Skin epidermis (tissue), 12 donors: ENCODE measurements at regions not wholly inside any gene's neighbourhood (a gene's known extent, or its start where the extent isn't known, plus 50 kb on each side); places are given as distances from the start of the nearest gene placed in this dataset.

ENCODE experiments used
- H3K27ac ChIP-seq, 21 experiments: fragments of 200-600 bp; sonication (generic) in 11 of 21; one replicate each; pipeline ENCODE4 v1.5.0; 2020; ENCODE audit warnings: mild to moderate bottlenecking in 3 of 21, inconsistent platforms in 2 of 21, moderate library complexity in 2 of 21
- H3K4me3 ChIP-seq, 7 experiments: fragments of 200-600 bp; sonication (generic) in 2 of 7; one replicate each; pipeline ENCODE4 v1.5.0; 2020; ENCODE audit warnings: inconsistent platforms in 2 of 7, mild to moderate bottlenecking in 2 of 7, moderate library complexity in 1 of 7

GRCh38 chr15:98134905-98135304 is 174.4 kb downstream of the ARRDC4 start:
- Histone ChIP-seq H3K4me3 (no peak overlapping the region), H3K27ac (no peak overlapping the region)

GRCh38 chr15:98138910-98139309 is 178.4 kb downstream of the ARRDC4 start:
- H3K27ac ChIP-seq, result no peak overlapping the region
- no peak overlapping the region for H3K4me3 ChIP-seq

GRCh38 chr15:98139337-98139736 is 178.8 kb downstream of the ARRDC4 start:
- no peak overlapping the region for H3K27ac ChIP-seq

GRCh38 chr15:98142572-98142971 is 182.1 kb downstream of the ARRDC4 start:
- H3K4me3 ChIP-seq, result no peak overlapping the region
- H3K27ac ChIP-seq, result no peak overlapping the region

More at GRCh38 chr15:98139337-98139736, 178.8 kb downstream of the ARRDC4 start:
- H3K4me3 ChIP-seq, result no peak overlapping the region

GRCh38 chr15:98143116-98143515 is 182.6 kb downstream of the ARRDC4 start:
- no peak overlapping the region for H3K4me3 ChIP-seq
- no peak overlapping the region for H3K27ac ChIP-seq

GRCh38 chr15:98144388-98144787 is 183.9 kb downstream of the ARRDC4 start:
- no peak overlapping the region for H3K4me3 ChIP-seq
- H3K27ac ChIP-seq, result no peak overlapping the region

- Histone ChIP-seq H3K27ac (no peak overlapping the region), H3K4me3 (no peak overlapping the region)
These were observed 185.7 kb downstream of the ARRDC4 start for GRCh38 chr15:98146031-98146820.

GRCh38 chr15:98147415-98147814 is 186.9 kb downstream of the ARRDC4 start:
- Histone ChIP-seq H3K4me3 (no peak overlapping the region), H3K27ac (no peak overlapping the region)

GRCh38 chr15:98150084-98150483 is 189.6 kb downstream of the ARRDC4 start:
- no peak overlapping the region for H3K4me3 ChIP-seq
- no peak overlapping the region for H3K27ac ChIP-seq

GRCh38 chr15:98150536-98150935 is 190.0 kb downstream of the ARRDC4 start:
- no peak overlapping the region for H3K27ac ChIP-seq

GRCh38 chr15:98151096-98151495 is 190.6 kb downstream of the ARRDC4 start:
- no peak overlapping the region for H3K4me3 ChIP-seq
- no peak overlapping the region for H3K27ac ChIP-seq

More at GRCh38 chr15:98150536-98150935, 190.0 kb downstream of the ARRDC4 start:
- H3K4me3 ChIP-seq, result no peak overlapping the region

GRCh38 chr15:98152156-98152555 is 191.7 kb downstream of the ARRDC4 start:
- no peak overlapping the region for H3K27ac ChIP-seq
- no peak overlapping the region for H3K4me3 ChIP-seq

GRCh38 chr15:98154863-98155262 is 194.4 kb downstream of the ARRDC4 start:
- Histone ChIP-seq H3K4me3 (no peak overlapping the region), H3K27ac (no peak overlapping the region)

- H3K4me3 ChIP-seq, result no peak overlapping the region
- no peak overlapping the region for H3K27ac ChIP-seq
These were observed 194.9 kb downstream of the ARRDC4 start for GRCh38 chr15:98155356-98155755.

- H3K27ac ChIP-seq, result no peak overlapping the region
These were observed 199.7 kb downstream of the ARRDC4 start for GRCh38 chr15:98160236-98160635.

GRCh38 chr15:98163319-98164045 is 203.0 kb downstream of the ARRDC4 start:
- no peak overlapping the region for H3K27ac ChIP-seq

More at GRCh38 chr15:98160236-98160635, 199.7 kb downstream of the ARRDC4 start:
- no peak overlapping the region for H3K4me3 ChIP-seq

GRCh38 chr15:98164571-98164970 is 204.1 kb downstream of the ARRDC4 start:
- H3K27ac ChIP-seq, result no peak overlapping the region
- no peak overlapping the region for H3K4me3 ChIP-seq

More at GRCh38 chr15:98163319-98164045, 203.0 kb downstream of the ARRDC4 start:
- H3K4me3 ChIP-seq, result no peak overlapping the region

GRCh38 chr15:98164986-98165385 is 204.5 kb downstream of the ARRDC4 start:
- no peak overlapping the region for H3K27ac ChIP-seq
- H3K4me3 ChIP-seq, result no peak overlapping the region

- no peak overlapping the region for H3K27ac ChIP-seq
- no peak overlapping the region for H3K4me3 ChIP-seq
These were observed 207.3 kb downstream of the ARRDC4 start for GRCh38 chr15:98167722-98168268.

- Histone ChIP-seq H3K27ac (no peak overlapping the region), H3K4me3 (no peak overlapping the region)
These were observed 209.0 kb downstream of the ARRDC4 start for GRCh38 chr15:98169551-98169950.

- Histone ChIP-seq H3K27ac (no peak overlapping the region), H3K4me3 (no peak overlapping the region)
These were observed 213.8 kb downstream of the ARRDC4 start for GRCh38 chr15:98174286-98174685.
